Upper lobe of left lung (tissue), 4 donors: ENCODE measurements at regions not wholly inside any gene's neighbourhood (a gene's known extent, or its start where the extent isn't known, plus 50 kb on each side); places are given as distances from the start of the nearest gene placed in this dataset.

Experiments used
- CTCF ChIP-seq, 6 experiments: fragments of 450-650 bp in 4 of 6; fragments of 200-600 bp in 2 of 6; sonication (generic) in 2 of 6; IDR thresholded peaks; one replicate each; pipeline ENCODE4 v1.5.1; 2016 to 2019; ENCODE audit warnings: antibody characterized with exemption in 6 of 6
- POLR2A ChIP-seq, 4 donors: fragments of 450-650 bp; IDR thresholded peaks; one replicate each; pipeline ENCODE4 v1.5.1; 2016 to 2017; ENCODE audit warnings: antibody characterized with exemption in 4 of 4, mild to moderate bottlenecking in 2 of 4
- POLR2AphosphoS5 ChIP-seq, 2 donors: sonication (generic); formaldehyde crosslinking; IDR thresholded peaks; one replicate each; pipeline ENCODE4 v1.5.1; 2017; ENCODE audit warnings: antibody characterized with exemption in 2 of 2

GRCh38 chr1:62977366-62977765 lies 193.4 kb downstream of the ATG4C start:
- TF ChIP-seq CTCF (IDR thresholded peaks at IDR 0.05) (no peak), POLR2A (IDR thresholded peaks at IDR 0.05) (no peak), POLR2AphosphoS5 (IDR thresholded peaks at IDR 0.05) (no peak)
